GM21360 (cell line): ENCODE measurements at regions not wholly inside any gene's neighbourhood (a gene's known extent, or its start where the extent isn't known, plus 50 kb on each side); places are given as distances from the start of the nearest gene placed in this dataset.

Experiments used
- ATAC-seq: cut with Tn5 transposase; IDR thresholded peaks from one replicate; pipeline ENCODE4 v1.9.1; 2021; ENCODE audit warnings: mild to moderate bottlenecking, moderate library complexity; ENCODE audit not compliant: unreplicated experiment

DNA sequence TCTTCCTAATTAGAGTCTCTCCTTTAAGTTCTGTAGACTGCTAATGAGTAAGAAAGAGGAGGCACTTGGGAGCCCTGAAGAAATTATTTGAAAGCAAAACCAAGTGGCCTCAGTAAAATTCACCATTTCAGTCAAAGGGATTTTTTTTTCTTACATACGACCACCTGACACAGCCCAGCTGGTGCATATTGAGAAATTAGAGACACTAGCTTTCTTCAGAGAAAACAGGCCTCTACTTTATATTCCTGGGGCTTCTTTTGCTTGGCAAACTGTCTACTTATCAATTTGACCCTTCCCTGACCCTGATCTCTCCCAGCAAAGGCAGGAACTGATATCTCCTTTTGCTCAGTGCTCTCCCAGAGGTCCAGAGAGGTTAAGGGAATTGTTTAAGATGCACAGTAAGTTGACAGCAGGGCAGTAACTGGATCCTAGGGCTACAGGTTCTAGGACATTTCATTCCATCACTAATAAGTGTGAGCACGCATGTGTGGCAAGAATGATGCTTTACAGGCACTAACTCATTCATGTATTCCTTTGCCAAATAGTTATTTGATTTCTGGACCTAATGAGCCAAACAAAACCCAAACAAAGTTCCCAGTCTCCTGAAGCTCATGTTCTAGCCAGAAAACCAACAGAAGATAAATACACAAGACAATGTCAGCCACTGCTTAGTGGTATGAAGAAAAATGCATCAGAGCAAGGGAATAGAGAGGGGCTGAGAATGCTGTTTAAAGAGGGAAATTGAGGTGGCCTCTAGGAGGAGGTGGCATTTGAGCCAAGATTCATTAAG, 467.6 kb downstream of the SOX6 start:
- ATAC-seq = no peak

- no peak for ATAC-seq
Observed at GRCh38 chr11:15889363-15890030, 466.8 kb downstream of the SOX6 start.

- ATAC-seq = no peak
Observed at GRCh38 chr11:15890031-15890713, 466.2 kb downstream of the SOX6 start.

- no peak for ATAC-seq
Observed at GRCh38 chr11:15893080-15893492, 463.3 kb downstream of the SOX6 start.

- no peak for ATAC-seq
Observed at GRCh38 chr11:15896026-15896425, 460.3 kb downstream of the SOX6 start.

GRCh38 chr11:15896530-15896929, 459.8 kb downstream of the SOX6 start:
- ATAC-seq = no peak

DNA sequence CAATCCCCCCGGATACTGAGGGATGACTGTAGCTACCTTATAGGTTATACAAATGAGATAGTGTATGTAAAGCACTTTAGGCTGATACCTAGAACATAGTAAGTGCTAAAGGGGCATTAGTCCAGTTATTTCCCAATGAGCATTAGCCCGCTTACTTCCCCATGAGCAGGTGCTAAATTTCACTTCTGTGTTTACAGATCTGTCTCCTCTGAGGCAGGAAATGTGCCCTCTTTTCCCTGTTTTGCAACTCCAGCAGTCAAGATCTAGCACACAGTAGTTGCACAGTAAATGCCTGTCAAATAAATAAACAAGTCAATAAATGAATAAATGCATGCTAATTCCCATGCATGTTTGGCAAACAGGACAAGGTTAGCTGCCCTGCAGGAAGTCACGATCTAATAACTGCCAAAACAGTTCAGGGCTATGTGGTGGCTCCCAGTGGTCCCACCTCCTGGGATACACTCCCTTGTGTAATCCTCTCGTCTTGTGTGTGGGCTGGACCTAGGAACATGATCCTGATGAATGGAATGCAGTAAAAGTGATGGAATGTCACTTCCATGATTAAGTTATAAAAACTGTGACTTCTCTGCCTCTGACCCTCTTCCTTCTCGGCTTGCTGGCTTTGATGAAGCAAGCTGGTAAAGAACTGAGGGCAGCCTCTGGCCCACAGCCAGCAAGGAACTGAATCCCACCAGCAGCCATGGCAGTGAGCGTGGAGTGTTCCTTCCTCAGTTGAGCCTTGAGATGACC, 459.0 kb downstream of the SOX6 start:
- ATAC-seq = no peak

DNA sequence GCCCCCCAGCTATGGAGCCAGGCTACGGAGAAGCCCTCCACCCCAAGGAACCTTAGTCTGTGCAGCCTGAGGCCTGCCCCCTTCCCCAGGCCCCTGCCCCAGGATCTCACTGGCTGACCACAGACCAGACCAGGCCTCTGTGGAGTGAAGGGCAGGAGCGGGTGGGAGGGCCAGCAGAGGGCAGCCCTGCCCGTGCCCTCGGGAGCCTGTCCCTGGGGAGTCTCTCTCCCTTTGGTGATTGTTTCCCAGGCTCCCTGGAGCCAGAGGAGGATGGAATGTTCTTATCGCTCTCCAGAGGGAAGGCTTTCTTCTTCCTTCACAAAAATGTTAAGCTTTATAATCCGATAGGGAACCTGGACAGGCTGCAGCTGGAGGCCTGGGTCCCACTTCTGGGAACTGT, 455.3 kb downstream of the SOX6 start:
- no peak for ATAC-seq

DNA sequence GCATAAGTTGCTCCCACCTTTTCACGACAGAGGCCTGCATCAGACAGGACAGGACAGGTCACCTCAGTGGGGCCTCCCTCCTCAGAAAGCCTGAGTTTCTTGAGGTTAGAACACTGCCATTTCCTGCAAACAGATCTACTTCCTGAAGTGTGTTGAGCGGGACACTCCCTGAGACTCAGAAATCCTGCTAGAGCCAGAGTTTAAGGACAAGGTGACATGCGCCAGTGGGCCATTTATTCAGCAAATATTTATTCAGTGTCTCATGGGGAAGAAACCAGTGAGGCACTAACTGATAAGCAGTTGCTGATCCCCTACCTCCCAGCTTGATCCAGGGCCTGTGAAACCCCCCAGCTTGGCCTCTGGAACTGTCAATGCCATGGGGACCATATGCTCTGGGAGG, 454.6 kb downstream of the SOX6 start:
- no peak for ATAC-seq

DNA sequence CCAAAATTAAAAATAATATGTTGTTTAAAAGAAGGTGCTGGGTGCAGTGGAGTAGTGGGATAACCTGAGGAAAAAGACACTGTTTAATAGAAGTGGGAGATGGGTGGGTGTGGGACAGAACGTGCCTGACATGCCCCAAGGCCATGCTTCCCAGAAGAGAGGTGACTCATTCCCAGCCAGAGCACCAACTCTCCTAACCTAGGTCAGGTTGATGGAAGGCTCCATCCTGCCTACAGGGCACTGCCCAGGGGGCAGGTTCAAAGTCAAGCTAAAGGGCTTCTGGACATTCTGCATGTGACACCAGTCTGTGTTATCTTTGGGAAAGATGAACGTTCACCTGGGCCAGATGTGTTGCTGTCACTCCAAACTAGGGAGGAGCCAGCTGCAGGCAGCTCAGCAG, 453.1 kb downstream of the SOX6 start:
- no peak for ATAC-seq

DNA sequence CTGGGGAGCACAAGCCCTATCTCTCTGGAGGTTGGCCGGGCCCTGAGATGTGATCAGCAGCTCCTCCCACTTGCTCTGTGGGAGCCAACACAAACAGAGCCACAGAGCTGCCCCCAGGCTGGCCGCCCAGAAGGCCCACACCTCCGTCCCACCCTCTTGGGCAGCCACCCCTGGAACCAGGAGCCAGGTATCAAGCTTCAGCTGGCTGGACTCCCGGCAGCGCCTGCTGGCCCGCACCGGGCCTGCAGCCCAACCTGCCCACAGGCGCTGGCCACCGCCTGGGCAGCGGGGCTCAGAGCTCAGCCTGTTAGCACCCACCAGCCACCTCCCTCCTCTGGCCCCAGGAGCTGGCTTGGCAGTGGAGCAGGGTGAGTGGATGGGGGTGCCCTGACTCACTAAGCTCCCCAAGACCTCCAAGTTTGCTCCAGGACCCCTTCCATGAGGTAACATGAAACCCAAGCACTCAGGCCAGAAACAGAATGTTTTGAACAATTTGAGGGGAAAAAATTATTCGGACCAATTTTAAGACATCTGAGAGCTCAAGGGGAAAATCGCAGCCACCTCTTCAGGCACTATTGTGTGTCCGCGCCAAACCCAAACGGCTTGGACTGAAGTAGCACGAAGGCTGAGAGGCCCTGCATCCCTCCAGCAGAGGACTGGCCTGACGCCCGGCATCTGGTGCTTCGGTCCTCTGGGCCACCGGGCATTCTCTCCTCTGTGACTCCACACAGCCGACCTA, 450.8 kb downstream of the SOX6 start:
- no peak for ATAC-seq

GRCh38 chr11:15906481-15907035, 449.8 kb downstream of the SOX6 start:
- no peak for ATAC-seq

- ATAC-seq = no peak
Observed at GRCh38 chr11:15907806-15908205, 448.5 kb downstream of the SOX6 start.

GRCh38 chr11:15909937-15910598, 446.3 kb downstream of the SOX6 start:
- no peak for ATAC-seq

DNA sequence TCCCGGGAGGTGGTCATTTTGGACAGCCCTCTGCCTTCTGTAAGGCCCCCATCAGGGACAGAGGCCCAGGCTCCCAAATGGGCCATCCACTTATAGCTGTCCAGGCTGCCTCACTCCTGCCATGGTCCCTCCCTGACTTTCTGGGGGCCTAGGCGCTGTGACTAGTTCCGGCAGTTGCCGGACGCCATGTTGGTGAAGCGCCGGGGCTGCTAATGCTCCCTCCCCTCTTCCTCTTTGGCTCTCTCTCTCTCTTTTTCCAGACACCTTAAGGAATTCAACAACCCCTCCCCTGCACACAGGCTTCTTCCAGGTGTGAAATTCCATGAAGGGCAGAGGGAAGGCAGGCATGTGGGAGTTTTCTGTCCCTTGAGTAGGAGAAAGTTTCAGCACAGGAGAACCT, 445.6 kb downstream of the SOX6 start:
- no peak for ATAC-seq

DNA sequence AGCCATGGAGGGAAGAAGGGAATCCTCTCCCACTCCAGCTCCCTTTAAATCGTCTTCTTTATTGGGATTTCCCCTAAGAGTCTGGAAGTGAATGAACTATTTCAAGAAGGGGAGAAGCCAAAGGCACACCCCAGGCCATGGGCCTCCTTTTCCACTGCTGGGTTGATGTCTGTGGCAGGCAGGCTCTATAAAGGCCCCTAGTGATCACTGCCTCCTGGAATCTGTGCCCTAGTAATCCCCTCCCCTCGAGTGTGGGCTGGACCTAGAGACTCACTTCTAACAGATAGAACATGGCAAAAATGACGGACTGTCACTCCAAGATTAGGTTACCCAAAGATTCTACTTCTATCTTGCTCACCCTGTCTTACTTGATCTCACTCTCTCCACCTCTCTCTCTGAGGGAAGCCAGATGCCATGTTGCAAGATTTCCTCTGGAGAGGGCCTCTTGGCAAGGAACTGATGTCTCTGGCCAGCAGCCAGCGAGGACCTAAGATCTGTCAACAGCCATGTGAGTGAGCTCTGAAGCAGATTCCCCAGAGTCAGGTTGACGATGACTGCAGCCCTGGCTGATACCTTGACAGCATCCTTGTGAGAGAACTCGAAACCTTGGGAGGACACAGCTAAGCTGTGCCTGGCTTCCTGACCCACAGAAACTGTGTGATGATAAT, 444.8 kb downstream of the SOX6 start:
- ATAC-seq = no peak

DNA sequence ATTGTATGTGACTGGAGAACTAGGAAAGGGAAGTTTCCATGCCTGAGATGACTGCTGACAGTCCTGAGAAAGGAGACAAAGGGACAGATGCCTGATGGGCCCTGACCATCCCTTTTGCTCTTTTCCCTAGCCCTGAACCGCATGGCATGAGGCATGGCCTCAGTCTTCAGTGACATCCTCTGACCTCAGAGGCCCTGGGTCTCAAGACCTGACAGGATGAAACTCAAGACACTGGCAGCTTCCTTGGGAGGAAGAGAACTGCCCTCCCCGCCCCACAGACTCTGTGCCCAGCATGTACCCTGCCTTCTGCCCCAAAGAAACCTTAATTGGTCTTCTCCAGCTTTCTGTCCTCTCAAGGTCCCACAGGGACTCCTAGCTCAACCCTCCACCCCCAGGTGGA, 444.1 kb downstream of the SOX6 start:
- no peak for ATAC-seq

DNA sequence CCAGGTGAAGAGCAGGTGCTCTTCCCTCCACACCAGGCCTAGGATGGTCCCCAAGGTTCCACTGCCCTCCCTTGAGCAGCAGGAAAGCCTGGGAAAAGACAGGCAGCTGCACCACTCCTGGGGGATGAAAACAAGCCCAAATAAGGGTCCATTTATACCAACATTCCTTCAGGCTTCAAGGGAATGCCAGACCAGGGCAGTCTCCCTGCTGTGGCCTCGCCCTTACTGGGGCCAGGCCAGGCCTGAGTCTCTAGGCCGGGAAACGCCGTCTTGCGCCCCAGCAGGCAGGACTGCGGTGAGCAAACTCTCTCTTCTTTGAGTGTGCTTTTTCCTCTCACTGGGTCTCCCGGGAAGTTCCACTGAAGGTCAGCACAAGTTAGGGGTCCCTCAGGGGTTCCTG, 443.5 kb downstream of the SOX6 start:
- no peak for ATAC-seq

DNA sequence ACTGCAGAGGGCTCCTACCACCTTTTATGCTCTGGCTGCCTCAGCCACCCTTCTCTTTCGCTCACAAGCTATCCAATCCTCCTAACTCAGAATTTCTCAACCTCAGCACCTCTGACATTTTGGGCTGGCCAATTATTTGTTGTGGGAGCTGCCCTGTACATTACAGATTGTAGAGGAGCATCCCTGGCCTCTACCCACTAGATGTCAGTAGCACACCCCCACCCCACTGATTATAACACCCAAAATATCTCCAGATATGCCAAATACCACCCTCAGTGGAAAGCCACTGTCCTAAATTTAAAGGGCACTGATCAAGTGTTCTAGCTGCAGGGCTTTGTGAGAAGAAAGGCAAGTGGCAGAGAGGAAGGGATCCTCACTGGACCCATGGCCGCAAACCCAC, 443.1 kb downstream of the SOX6 start:
- no peak for ATAC-seq
